ENCODE measurements at regions not wholly inside any gene's neighbourhood (a gene's known extent, or its start where the extent isn't known, plus 50 kb on each side); places are given as distances from the start of the nearest gene placed in this dataset.
"Not testable (repeated sequence)": the region's sequence is repeated elsewhere in the genome, so short reads cannot be mapped to it uniquely, and the experiment has no call there.

DNA sequence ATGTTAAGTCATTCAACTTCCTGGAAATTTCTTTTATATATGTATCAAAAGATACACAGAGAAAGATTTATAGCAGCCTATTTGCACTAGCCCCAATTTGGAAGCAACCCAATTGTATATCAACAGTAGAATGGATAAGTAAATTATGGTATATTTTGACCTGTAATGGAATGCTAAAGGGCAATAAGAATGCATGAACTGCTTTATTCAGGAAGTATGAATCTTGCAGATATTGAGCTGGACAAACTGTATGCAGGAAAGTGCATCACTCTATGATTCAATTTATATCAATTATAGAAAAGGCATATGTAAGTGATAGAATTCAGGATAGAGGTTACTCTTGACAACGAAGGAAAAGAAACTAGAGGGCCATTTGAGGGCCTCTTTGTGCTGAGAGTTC, 913.1 kb upstream of the FBXO33 start:
- no peak for DNase-seq

DNA sequence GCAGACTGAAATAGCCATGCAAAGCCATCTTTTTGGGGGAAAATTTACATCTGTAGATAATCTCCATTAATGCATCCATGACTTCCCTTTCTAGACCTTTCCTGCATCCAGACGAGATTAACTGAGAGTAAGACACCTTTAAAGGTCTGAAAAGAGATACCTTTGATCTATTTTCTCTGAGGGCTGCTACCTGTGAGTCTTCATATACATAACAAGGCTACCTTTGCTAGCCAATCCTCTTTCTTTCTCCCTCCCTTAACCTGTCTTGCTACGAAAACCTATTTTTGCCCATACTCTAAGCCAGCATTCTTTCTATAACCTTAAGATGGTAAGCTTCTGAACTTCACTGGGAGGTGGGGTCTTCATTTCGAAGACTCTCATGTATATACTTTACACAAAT, 908.5 kb upstream of the FBXO33 start:
- DNase-seq, result no peak

DNA sequence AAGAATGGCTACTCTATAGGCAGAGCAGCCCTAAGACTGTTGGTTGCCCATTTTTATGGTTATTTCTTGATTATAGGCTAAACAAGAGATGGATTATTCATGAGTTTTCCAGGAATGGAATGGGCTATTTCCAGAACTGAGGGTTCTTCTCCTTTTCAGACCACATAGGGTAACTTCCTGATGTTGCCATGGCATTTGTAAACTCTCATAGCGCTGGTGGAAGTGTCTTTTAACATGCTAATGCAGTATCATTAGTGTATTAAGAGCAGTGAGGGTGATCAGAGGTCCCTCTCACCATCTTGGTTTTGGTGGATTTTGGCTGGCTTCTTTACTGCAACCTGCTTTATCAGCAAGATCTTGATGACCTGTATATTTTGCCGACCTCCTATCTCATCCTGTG, 904.6 kb upstream of the FBXO33 start:
- DNase-seq, result no peak

DNA sequence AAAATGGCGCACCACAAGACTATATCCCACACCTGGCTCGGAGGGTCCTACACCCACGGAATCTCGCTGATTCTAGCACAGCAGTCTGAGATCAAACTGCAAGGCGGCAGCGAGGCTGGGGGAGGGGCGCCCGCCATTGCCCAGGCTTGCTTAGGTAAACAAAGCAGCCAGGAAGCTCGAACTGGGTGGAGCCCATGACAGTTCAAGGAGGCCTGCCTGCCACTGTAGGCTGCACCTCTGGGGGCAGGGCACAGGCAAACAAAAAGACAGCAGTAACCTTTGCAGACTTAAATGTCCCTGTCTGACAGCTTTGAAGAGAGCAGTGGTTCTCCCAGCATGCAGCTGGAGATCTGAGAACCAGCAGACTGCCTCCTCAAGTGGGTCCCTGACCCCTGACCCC, 894.3 kb upstream of the FBXO33 start:
- DNase-seq, result not testable (repeated sequence)

DNA sequence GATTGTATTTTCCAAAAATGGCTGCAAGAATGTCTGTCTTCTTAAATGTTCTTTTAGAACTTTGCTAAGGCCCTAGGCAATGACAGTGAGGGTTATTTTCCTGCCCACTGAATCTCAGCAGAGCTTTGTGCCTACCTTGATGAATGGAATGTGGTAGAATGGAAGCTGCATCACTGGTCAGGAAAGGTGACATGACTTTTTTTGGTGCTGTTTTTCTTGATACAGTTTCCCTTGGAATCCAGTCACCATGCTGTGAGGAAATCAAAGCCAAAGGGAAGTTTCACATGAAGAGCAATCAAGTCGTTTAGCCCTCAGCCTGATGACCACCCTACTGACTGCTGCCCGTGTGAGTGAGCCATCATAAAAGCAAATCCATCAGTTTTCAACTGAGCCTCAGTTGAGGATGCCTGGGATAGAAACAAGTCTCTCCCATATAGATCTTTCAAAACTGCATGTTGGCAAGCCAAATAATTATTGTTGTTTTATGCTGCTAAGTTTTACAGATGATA, 886.0 kb upstream of the FBXO33 start:
- DNase-seq, result no peak

DNA sequence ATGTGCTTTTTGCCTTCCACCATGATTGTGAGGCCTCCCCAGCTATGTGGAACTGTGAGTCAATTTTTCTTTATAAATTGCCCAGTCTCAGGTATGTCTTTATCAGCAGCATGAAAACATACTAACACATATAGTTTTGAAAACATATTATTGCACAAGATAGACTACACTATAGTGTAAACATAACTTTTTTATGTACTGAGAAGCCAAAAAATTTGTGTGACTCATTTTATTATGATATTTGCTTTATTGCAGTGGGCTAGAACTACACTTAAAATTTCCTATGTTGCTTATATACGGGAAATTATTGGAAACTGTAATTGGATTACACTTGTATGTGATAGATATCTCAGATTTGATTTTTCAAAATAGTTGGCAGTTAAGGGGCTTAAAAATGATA, 885.5 kb upstream of the FBXO33 start:
- DNase-seq, result no peak

DNA sequence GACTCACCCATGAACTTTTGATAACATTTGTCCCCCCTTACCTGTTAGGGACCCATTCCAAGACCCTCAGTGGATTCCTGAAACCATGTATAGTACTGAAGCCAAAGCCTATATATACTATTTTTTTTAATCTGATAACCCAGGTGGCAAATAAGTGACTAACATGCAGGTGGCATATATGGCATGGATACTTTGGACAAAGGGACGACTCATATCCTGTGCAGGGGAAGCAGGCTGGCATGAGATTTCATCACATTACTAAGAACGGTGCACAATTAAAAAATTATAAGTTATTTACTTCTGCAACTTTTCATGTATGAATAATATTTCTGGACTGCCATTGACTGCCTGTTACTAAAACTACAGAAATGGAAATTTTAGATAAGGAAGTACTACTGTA, 880.1 kb upstream of the FBXO33 start:
- no peak for DNase-seq

DNA sequence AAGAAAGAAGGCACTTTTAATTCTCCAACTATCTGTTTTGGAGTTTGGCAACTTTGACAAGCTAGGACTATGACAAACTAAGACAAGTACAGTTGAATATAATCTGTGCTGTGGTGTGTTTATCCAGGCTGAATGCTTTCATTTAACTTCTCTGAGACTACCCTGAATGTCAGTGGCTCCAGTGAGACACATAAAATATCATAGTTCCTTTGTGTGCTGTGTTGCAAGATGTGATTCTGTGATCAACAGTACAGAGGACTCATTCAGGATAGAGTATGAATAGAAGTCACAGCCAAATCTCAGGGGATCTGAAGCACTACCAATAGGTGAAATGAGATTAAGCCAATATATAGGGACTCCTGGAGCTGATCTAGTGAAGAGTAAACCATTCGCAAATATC, 876.9 kb upstream of the FBXO33 start:
- no peak for DNase-seq

DNA sequence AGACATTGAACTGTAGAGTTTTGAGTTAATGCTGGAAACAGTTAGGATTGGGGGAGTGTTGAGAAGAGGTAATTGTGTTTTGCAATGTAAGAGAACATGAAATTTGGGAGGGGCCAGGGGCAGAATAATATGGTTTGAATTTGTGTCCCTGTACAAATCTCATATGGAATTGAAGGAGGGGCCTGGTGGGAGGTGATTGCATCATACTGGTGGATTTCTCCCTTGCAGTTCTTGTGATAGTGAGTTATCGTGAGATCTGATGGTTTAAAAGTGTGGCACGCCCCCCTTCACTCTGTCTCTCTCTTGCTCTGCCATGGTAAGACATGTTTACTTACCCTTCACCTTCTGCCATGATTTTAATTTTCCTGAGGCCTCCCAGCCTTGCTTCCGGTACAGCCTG, 876.0 kb upstream of the FBXO33 start:
- DNase-seq, result no peak

DNA sequence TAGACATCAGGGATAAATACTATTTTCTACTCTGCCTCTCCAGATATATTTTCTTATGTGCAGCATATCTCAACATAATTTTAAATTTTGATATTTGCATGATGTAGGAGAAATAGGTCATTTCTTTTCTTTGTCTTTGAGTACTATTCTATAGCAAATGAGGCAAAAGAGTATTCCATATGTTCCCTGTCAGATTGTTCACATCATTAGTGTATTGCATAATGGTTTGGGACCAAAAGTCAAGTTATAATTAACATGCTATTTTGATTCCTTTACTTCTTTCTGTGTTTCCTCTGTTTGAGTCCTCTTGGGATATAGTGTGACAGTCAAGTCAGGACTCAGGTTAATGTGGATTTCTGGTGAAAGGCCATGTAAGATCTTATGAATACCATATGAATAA, 864.6 kb upstream of the FBXO33 start:
- no peak for DNase-seq

DNA sequence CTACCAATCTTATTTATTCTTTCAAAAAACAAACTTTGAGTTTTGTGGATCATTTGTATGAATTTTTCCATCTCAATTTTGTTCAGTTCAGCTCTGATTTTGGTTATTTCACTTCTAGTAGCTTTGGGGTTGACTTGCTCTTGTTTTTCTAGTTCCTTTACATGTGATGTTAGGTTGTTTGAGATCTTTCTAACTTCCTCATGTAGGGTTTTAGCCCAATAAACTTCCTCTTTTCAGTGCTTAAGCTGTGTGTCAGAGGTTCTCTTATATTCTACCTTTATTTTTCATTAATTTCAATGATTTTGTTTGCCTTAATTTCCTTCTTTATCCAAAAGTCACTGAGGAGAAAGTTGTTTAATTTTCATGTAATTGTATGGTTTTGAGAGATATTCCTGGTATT, 860.4 kb upstream of the FBXO33 start:
- no peak for DNase-seq

DNA sequence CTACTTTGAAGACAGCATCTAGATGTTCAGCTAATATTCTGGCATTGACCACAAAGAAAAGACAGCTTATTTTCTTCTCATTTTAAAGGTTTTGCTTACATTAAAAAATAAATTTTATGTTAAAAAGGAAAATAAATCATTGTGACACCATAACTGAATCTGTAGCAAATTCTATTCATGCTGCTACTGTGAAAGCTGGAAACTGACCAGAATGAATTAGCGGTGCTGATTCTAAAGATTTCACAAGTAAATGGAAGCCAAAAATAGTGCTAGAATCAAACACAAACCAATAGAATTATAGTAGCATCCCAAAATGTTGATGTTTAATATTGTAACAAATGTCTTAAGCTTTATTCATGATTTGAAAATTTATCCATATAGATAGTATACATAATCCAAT, 850.0 kb upstream of the FBXO33 start:
- DNase-seq, result no peak

DNA sequence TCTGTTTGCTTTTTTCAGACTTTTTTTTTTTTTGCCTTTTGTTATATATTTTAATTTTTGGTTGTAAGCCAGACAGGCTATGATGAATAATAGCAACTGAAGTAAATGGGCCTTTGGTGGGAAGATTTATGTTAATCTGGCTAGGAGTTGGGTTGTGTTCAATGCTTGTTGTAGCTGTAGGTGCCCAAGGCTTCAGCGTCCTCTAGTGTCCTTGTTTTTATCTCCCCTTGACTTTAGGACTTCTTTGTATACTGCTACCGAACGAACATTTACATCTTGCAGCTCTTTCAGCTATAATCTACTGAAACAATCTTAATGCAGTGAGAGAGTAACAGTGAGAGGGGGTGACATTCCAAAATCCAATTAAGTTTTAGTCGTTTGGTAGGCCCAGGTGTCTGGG, 848.4 kb upstream of the FBXO33 start:
- DNase-seq, result no peak

DNA sequence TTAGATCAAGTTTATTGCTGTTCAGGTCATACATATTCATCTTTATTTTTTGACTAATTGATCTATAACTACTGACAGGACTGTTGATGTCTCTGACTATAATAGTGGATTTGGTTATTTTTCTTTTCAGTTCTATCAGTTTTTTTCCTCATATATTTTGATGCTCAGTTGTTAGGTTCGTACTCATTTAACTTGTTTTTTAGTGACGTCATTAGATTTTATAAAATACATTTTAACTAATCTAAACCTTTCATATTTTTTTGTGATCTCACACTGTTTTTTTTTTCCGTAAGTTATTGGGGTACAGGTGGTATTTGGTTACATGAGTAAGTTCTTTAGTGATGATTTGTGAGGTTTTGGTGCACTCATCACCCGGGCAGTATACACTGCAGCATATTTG, 841.2 kb upstream of the FBXO33 start:
- DNase-seq, result no peak

DNA sequence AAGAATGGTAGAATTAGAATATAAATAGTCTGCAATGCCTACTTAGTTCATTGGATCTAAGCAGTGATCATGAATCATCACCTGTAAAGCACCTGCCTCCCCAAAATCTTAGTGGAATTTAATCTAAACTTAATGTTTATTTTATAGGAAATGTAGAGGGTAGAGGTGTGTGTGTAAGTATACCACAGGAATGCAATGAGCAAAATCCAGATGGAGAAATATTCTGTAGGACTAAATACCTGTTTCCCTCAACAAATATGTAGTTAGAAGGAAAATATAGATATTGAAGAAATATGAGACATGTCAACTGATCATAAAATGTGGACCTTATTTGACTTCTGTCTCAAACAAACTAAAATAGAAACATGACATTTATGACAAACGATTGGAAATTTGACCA, 839.2 kb upstream of the FBXO33 start:
- no peak for DNase-seq

DNA sequence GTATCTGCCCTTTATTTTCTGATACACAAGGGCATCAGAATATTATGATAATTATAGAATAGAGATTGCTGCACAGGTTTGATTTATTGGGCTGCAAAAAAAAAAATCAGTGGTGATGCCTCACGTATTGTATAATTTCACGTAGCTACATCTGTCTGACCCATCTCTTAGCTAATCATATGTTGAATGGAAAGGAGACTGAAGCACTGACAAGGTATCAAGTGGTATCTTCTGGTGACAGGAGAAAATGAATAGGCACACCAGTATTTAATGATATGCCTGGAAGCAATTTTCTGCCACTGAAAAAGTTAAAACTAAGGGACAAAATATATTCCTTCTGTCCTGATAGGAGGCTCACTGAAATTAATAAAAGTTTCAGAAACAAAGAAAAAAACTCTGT, 837.2 kb upstream of the FBXO33 start:
- DNase-seq, result no peak

DNA sequence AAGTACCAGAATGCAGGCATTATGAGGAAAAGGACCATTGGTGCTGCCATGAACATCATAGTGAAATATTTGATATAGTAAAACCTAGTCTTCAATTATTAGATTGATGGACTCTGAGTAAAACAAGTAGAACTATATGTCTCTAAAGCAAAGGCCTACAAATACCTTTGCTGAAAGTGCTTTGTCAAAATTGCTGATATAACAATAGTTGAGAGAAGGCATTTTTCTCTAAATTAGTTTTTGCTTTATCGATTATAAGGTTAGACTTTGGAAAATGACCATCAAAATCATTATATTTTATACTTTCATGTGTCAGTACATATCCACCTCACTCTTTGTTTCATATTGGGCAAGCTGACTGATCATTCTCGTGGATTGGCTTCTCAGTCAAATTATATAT, 836.0 kb upstream of the FBXO33 start:
- no peak for DNase-seq

DNA sequence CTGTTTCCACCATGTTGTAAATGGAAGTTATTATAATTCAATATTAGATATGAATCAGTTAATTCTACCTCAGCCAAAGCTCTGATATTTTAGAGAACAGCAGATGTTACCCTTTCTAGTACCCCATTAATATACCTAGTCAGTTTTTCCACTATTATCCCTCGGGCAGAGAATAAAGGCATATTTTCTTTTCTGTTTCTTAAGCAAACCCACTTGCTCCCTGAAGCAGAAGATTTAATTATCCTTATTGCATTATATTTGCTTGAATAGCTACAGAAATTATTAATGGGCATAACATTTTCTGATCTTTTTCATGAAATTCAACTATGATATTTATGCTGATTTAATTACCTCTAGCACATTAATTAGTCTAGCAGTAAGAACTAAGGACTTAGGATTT, 832.9 kb upstream of the FBXO33 start:
- DNase-seq, result no peak

DNA sequence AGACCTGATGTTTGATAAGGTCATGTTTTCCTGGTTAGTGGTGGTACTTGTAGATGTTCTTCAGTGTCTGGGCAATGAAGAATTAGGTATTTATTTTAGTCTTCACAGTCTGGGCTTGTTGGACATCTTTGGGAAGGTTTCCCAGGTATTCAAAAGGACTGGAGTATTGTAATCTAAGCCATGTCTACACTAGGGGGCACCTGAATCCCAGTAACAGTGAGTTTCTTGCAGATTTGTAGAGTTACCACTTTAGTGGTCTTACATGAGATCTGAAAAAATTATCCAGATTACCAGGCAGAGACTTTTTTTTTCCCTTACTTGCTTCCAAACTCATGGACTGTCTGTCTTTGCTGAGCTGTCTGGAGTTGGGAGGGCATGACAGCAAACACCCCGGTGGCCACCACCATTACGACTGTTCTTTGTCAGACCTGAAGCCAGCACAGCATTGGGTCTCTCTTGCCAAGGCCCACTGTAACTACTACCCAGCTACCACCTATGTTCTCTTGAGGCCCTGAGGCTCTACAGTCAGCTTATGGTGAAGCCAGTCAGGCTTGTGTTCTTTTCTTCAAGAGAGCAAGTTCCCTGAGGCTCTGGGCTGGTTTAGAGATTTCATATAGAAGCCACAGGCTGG, 820.7 kb upstream of the FBXO33 start:
- no peak for DNase-seq

DNA sequence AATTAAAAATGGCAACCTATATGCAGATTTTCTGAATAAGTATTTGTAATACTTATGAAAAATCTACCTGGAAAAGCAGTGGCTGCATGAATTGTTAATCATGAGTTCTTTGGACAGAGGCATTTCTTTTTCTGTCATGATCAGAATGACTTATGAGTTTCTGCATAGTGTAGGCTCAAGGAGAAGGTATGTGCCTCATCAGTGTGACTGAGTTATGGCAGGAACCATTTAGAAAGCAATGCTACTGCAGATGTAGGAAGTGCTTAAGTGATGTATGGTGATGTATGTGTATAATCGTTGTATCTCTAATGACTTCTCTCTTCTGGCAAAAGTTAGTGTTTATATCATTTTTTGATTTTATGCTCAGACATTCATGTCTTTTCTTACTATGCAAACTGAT, 816.4 kb upstream of the FBXO33 start:
- no peak for DNase-seq

DNA sequence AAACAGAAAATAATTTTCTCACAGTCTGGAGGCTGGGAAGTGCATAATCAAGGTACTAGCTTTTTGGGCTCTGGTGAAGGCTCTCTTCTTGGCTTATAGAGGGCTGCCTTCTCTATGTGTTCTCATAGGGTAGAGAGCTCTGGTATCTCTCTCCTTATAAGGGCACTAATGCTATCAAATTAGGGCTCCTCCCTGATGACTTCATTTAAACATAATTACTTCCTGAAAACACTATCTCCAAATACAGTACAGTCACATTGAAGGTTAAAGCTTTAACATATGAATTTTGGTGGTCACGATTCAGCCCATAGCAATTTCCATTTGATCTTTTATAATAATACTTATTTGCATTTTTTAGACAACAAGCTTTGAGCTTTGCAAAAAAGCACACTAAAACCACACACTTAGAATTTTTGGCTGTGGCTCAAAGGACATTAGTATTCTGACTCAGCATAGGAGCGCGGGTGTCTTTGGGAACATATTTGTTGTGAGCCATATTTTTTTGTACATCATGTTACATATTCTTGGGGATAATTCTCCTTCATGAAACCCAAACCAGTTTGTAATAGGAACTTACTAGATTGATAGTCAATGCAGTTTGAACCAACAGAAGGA, 808.1 kb upstream of the FBXO33 start:
- DNase-seq, result no peak

DNA sequence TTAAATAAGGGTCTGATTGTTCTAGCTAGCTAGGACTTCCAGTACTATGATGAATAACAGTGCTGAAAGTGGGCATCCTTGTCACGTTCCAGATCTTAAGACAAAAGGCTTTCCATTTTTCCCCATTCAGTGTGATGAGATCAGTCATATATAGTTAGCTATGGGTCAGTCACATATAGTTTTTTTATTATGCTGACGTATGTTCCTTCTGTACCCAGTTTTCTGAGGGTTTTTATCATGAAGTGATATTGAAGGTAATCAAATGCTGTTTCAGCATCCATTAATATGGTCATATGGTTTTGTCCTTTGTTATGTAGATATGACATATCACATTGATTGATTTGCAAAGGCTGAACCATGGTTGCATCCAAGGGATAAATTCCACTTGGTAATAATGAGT, 800.1 kb upstream of the FBXO33 start:
- no peak for DNase-seq

DNA sequence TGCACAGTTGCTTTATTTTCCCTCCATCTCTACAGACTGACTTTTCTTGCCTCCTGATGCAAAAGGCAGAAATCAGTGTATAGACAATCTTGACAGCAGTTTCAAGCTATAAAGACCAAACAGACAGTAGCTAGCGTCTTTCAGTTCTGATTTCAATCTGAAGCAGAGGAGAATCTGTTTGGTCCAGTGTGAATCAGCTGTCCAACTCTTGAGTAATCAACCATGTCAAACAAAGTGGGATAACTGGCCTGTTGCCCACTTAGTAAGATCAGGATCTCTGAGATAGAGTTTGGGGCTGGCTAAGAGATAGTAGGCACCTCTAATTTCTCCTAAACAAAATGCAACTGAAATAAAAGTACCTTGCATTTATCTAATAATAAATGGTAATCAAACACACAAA, 797.4 kb upstream of the FBXO33 start:
- DNase-seq, result no peak

DNA sequence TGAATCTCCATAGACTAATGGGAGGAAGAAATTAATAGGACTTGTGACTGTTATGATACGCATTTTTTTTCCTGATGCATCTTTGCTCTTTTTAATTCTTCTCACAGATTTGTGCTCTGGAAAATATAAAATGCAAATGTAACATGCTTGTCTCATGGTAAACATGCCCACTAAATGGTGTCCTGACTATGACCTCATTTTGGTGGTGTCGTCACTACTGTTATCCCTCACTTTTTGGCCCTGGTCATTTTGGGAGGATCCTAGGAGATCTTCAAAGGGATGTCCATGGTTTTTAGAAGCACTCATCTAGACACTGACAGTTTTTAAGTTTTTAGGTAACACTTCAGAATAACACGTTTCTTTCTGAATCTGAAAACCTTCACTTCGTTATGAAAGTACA, 790.8 kb upstream of the FBXO33 start:
- no peak for DNase-seq

DNA sequence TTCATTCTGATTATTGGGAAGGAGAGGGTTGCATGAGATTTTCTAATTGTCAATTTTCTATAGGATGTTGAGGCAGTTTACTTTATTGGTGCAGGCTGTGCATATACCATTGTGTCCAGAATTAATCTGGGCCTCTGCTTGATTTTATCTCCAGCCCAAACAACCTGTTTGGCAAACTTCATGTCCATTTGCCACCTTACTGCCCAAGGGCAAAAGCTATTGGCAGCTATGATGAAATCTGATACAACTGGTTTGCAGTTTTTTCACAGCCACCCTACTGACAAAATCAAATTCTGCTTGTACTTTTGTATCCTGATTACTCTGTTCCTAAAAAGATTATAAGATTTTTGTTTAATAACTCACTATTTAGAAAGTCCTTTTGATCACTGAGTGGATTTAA, 789.2 kb upstream of the FBXO33 start:
- DNase-seq, result no peak

All from NCI-H524 treated with DMSO at 0.1 percent for 48 hours (cell line).